ENCODE measurements at regions not wholly inside any gene's neighbourhood (a gene's known extent, or its start where the extent isn't known, plus 50 kb on each side); places are given as distances from the start of the nearest gene placed in this dataset.

- TF ChIP-seq EP300 (IDR thresholded peaks at IDR 0.05) (no peak), CTCF (IDR thresholded peaks at IDR 0.05) (no peak)
Measured at GRCh38 chr19:31975461-31975860, 369.9 kb upstream of the ZNF507 start.

Measured in upper lobe of left lung (tissue), 4 donors.